ENCODE measurements at regions not wholly inside any gene's neighbourhood (a gene's known extent, or its start where the extent isn't known, plus 50 kb on each side); places are given as distances from the start of the nearest gene placed in this dataset.

DNA sequence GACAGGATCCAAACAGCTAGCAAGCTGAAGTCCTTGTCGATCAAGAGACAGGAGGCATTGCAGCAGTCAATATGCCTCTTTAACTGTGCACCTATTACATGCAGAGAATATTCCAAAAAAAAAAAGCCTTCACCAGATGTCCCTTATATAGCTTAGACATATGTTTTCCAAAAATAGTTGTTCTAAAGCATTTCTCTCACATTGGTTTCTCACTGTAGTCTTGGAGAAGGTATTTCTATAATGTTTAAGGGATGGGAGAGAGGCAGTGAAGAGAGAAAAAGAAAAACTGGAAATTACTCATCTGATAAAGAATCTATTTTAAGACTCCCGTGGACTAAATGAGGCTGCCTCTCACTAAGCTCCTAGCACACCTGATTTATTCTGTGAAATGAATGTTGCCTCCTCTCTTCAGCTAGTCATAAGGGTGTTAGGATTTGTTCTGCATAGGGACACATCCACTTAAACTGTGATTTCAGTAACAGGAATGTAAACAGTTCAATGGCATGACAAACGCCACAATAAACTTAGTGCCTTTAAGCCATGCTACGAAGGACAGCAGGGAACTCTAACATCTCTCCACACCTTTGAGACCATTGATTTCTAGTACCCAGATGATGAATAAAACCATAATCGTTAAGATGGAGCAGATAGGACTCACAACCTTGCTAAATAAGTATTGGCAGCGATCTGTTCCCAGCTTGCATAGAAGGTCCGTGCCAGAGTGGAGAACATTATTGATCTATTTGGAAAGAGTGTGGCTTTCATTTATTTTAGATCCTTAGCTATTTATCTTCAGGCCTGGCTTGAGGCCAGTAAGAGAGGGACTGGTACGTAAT, 98.6 kb upstream of the NCK2 start:
- TF ChIP-seq, protein P1, sequence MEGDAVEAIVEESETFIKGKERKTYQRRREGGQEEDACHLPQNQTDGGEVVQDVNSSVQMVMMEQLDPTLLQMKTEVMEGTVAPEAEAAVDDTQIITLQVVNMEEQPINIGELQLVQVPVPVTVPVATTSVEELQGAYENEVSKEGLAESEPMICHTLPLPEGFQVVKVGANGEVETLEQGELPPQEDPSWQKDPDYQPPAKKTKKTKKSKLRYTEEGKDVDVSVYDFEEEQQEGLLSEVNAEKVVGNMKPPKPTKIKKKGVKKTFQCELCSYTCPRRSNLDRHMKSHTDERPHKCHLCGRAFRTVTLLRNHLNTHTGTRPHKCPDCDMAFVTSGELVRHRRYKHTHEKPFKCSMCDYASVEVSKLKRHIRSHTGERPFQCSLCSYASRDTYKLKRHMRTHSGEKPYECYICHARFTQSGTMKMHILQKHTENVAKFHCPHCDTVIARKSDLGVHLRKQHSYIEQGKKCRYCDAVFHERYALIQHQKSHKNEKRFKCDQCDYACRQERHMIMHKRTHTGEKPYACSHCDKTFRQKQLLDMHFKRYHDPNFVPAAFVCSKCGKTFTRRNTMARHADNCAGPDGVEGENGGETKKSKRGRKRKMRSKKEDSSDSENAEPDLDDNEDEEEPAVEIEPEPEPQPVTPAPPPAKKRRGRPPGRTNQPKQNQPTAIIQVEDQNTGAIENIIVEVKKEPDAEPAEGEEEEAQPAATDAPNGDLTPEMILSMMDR (IDR thresholded peaks at IDR 0.05) = no peak
- TF ChIP-seq EZH2 (IDR thresholded peaks at IDR 0.05) (no peak), EZH2phosphoT487 (IDR thresholded peaks at IDR 0.05) (no peak)
